DMS153 treated with DMSO at 0.1 percent for 48 hours (cell line): ENCODE measurements at regions not wholly inside any gene's neighbourhood (a gene's known extent, or its start where the extent isn't known, plus 50 kb on each side); places are given as distances from the start of the nearest gene placed in this dataset.
"Not testable (repeated sequence)": the region's sequence is repeated elsewhere in the genome, so short reads cannot be mapped to it uniquely, and the experiment has no call there.

ENCODE experiments used
- DNase-seq: peaks from one replicate; lab custom pipeline; 2025; ENCODE audit not compliant: unreplicated experiment; lab: John Stamatoyannopoulos, UW

GRCh38 chr4:74543983-74544382 lies 99.0 kb downstream of the AREG start:
- DNase-seq: no peak

- DNase-seq: no peak
Observed at GRCh38 chr4:74544655-74545361, 99.9 kb downstream of the AREG start.

GRCh38 chr4:74545448-74545847 lies 100.5 kb downstream of the AREG start:
- no peak for DNase-seq

- no peak for DNase-seq
Observed at GRCh38 chr4:74546057-74546456, 101.1 kb downstream of the AREG start.

GRCh38 chr4:74547042-74547441 lies 102.1 kb downstream of the AREG start:
- no peak for DNase-seq

- no peak for DNase-seq
Observed at GRCh38 chr4:74548561-74548960, 103.6 kb downstream of the AREG start.

GRCh38 chr4:74549936-74550335 lies 105.0 kb downstream of the AREG start:
- DNase-seq: no peak

- no peak for DNase-seq
Observed at GRCh38 chr4:74555231-74555630, 110.3 kb downstream of the AREG start.

- no peak for DNase-seq
Observed at GRCh38 chr4:74555843-74556242, 110.9 kb downstream of the AREG start.

- no peak for DNase-seq
Observed at GRCh38 chr4:74559853-74560252, 114.9 kb downstream of the AREG start.

GRCh38 chr4:74567981-74568380 lies 123.0 kb downstream of the AREG start:
- DNase-seq: no peak

GRCh38 chr4:74570095-74570494 lies 125.2 kb downstream of the AREG start:
- no peak for DNase-seq

GRCh38 chr4:74578329-74578728 lies 133.4 kb downstream of the AREG start:
- no peak for DNase-seq

GRCh38 chr4:74578865-74579264 lies 133.9 kb downstream of the AREG start:
- DNase-seq: not testable (repeated sequence)

- no peak for DNase-seq
Observed at GRCh38 chr4:74583089-74583700, 138.3 kb downstream of the AREG start.

- DNase-seq: no peak
Observed at GRCh38 chr4:74583757-74584156, 138.8 kb downstream of the AREG start.

GRCh38 chr4:74588350-74588749 lies 143.4 kb downstream of the AREG start:
- no peak for DNase-seq

GRCh38 chr4:74590476-74590875 lies 145.5 kb downstream of the AREG start:
- no peak for DNase-seq

- no peak for DNase-seq
Observed at GRCh38 chr4:74598611-74599325, 153.8 kb downstream of the AREG start.

- no peak for DNase-seq
Observed at GRCh38 chr4:74603186-74603585, 158.2 kb downstream of the AREG start.

- DNase-seq: no peak
Observed at GRCh38 chr4:74608151-74608949, 163.4 kb downstream of the AREG start.
